Loucy (cell line): ENCODE measurements at regions not wholly inside any gene's neighbourhood (a gene's known extent, or its start where the extent isn't known, plus 50 kb on each side); places are given as distances from the start of the nearest gene placed in this dataset.

Experiments used
- H2AFZ ChIP-seq: fragments of 200-600 bp; sonication (generic); 2 replicates; pipeline ENCODE4 v1.6.0; 2016; ENCODE audit warnings: antibody characterized with exemption, mild to moderate bottlenecking, low read length, moderate library complexity
- H3F3A ChIP-seq: fragments of 200-600 bp; 2 replicates; pipeline ENCODE4 v1.6.0; 2016; ENCODE audit warnings: antibody characterized with exemption, low read depth, mild to moderate bottlenecking
- H3K27me3 ChIP-seq: fragments of 200-600 bp; sonication (generic); 2 replicates; pipeline ENCODE4 v1.6.1; 2014; ENCODE audit warnings: low read length, mild to moderate bottlenecking; ENCODE audit not compliant: insufficient read depth, poor library complexity, severe bottlenecking
- H3K36me3 ChIP-seq: fragments of 200-600 bp; sonication (generic); 2 replicates; pipeline ENCODE4 v1.6.1; 2016; ENCODE audit warnings: low read length; ENCODE audit not compliant: insufficient read depth
- H3K4me1 ChIP-seq: fragments of 200-600 bp; sonication (generic); 2 replicates; pipeline ENCODE4 v1.5.1; 2014; ENCODE audit warnings: low read length, mild to moderate bottlenecking; ENCODE audit not compliant: insufficient read depth, poor library complexity, severe bottlenecking
- H3K4me2 ChIP-seq: fragments of 200-600 bp; sonication (generic); 2 replicates; pipeline ENCODE4 v1.6.0; 2014; ENCODE audit warnings: antibody characterized with exemption, low read length, low read depth, mild to moderate bottlenecking; ENCODE audit not compliant: poor library complexity, severe bottlenecking
- H3K4me3 ChIP-seq: fragments of 200-600 bp; sonication (generic); 2 replicates; pipeline ENCODE4 v1.5.1; 2014; ENCODE audit warnings: low read length, mild to moderate bottlenecking, mixed read lengths; ENCODE audit not compliant: poor library complexity, severe bottlenecking
- H3K79me2 ChIP-seq: fragments of 200-600 bp; sonication (generic); 2 replicates; pipeline ENCODE4 v1.6.1; 2014; ENCODE audit warnings: low read length; ENCODE audit not compliant: insufficient read depth
- H3K9ac ChIP-seq: fragments of 200-600 bp; sonication (generic); 2 replicates; pipeline ENCODE4 v1.6.0; 2014; ENCODE audit warnings: mild to moderate bottlenecking, low read depth, low read length, moderate library complexity; ENCODE audit not compliant: poor library complexity, severe bottlenecking
- H3K9me2 ChIP-seq: fragments of 200-600 bp; sonication (generic); replicated peaks from 2 replicates; pipeline ENCODE4 v1.6.1; 2016; ENCODE audit warnings: low read depth, low read length, mixed read lengths
- H3K9me3 ChIP-seq: fragments of 200-600 bp; sonication (generic); 2 replicates; pipeline ENCODE4 v1.6.1; 2014; ENCODE audit warnings: mild to moderate bottlenecking, antibody characterized with exemption, low read length, low read depth; ENCODE audit not compliant: insufficient read depth
- H4K20me1 ChIP-seq: fragments of 200-600 bp; sonication (generic); 2 replicates; pipeline ENCODE4 v1.6.0; 2014; ENCODE audit warnings: antibody characterized with exemption, low read length, mild to moderate bottlenecking; ENCODE audit not compliant: insufficient read depth, poor library complexity, severe bottlenecking
- CTCF ChIP-seq: fragments of 200-600 bp; sonication (generic); conservative IDR thresholded peaks from 2 replicates; pipeline ENCODE4 v1.5.1; 2014; ENCODE audit warnings: mild to moderate bottlenecking, antibody characterized with exemption, low read length
- EZH2phosphoT487 ChIP-seq: fragments of 200-600 bp; IDR thresholded peaks from 2 replicates; pipeline ENCODE4 v1.6.1; 2018; ENCODE audit warnings: antibody characterized with exemption, mild to moderate bottlenecking, moderate library complexity, borderline replicate concordance

DNA sequence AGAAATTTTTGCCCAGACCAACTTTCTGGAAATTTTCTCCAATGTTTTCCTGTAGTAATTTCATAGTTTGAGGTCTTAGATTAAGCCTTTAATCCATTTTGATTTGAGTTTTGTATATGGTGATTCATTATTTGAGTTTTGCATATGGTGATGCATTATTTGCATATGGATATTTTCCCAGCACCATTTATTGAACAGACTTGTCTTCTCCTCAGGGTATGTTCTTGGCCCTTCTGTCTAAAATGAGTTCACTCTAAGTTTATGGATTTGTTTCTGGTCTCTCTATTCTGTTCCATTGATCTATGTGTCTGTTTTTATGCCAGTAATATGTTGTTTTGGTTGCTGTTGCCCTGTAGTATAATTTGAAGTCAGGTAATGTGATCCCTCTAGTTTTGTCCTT is 139.3 kb downstream of the SLC25A46 start:
- no peak for TF ChIP-seq CTCF
- TF ChIP-seq EZH2phosphoT487 = no peak

DNA sequence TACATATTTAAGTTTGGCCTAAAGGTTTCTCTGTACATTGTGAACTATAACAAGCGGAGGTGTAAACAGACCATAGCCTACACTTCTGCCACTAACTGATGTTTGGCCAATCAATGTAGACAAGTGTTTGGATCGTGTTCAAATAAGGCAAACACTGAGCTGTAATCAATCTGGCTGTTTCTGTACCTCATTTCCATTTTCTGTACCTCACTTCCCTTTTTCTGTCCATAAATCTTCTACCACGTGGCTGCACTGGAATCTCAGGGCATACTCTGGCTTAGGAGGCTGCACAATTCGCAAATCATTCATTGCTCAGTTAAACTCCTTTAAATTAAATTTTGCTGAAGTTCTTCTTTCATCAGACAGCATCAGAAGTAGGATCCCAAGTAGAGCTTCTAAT is 140.9 kb downstream of the SLC25A46 start:
- Histone ChIP-seq H3K4me3 (no peak overlapping the region), H4K20me1 (no peaks in the 10 kb centered on the region), H3K4me2 (no peak overlapping the region), H3K36me3 (no peaks in the 10 kb centered on the region), H3K9ac (no peak overlapping the region), H2AFZ (no peak overlapping the region), H3K79me2 (no peaks in the 10 kb centered on the region), H3F3A (no peaks in the 10 kb centered on the region), H3K9me2 (no peaks in the 10 kb centered on the region), H3K27me3 (no peaks in the 10 kb centered on the region), H3K4me1 (no peaks in the 10 kb centered on the region), H3K9me3 (no peaks in the 10 kb centered on the region)
- TF ChIP-seq EZH2phosphoT487 (no peak), CTCF (no peak)

More for the DNA sequence above, 139.3 kb downstream of the SLC25A46 start:
- Histone ChIP-seq H3K9ac (no peak overlapping the region), H3K27me3 (no peaks in the 10 kb centered on the region), H3K36me3 (no peaks in the 10 kb centered on the region), H4K20me1 (no peaks in the 10 kb centered on the region), H3K4me3 (no peak overlapping the region), H3K79me2 (no peaks in the 10 kb centered on the region), H2AFZ (no peak overlapping the region), H3K9me2 (no peaks in the 10 kb centered on the region), H3F3A (no peaks in the 10 kb centered on the region), H3K4me1 (no peaks in the 10 kb centered on the region), H3K4me2 (no peak overlapping the region), H3K9me3 (no peaks in the 10 kb centered on the region)

DNA sequence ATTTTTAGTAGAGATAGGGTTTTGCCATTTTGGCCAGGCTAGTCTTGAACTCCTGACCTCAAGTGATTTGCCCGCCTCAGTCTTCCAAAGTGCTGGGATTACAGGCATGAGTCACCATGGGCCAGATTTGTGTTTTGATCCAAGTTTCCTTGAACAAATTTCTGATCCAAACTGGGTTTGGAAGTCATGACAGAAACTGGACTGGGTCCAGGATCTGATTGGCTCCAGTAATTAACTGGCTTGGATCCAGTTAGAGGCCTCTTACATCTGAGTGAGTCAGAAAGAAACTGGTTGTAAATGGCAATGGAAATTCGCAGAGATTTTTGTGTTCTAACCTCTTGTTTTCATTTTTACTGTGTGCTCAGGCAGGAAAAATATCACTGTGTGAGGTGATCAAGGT is 141.6 kb downstream of the SLC25A46 start:
- no peaks in the 10 kb centered on the region for H3K79me2 ChIP-seq
- H3K9ac ChIP-seq = no peak overlapping the region
- no peaks in the 10 kb centered on the region for H3K9me2 ChIP-seq
- H2AFZ ChIP-seq = no peak overlapping the region
- no peaks in the 10 kb centered on the region for H4K20me1 ChIP-seq
- no peak overlapping the region for H3K4me2 ChIP-seq
- H3K4me3 ChIP-seq = no peak overlapping the region
- no peaks in the 10 kb centered on the region for H3K36me3 ChIP-seq
- H3K27me3 ChIP-seq = no peaks in the 10 kb centered on the region
- H3F3A ChIP-seq = no peaks in the 10 kb centered on the region
- H3K4me1 ChIP-seq = no peaks in the 10 kb centered on the region
- no peaks in the 10 kb centered on the region for H3K9me3 ChIP-seq
- TF ChIP-seq EZH2phosphoT487 = no peak
- no peak for TF ChIP-seq CTCF
